ENCODE measurements at regions not wholly inside any gene's neighbourhood (a gene's known extent, or its start where the extent isn't known, plus 50 kb on each side); places are given as distances from the start of the nearest gene placed in this dataset.
"Not testable (repeated sequence)": the region's sequence is repeated elsewhere in the genome, so short reads cannot be mapped to it uniquely, and the experiment has no call there.

GRCh38 chr4:86496094-86497080 lies 97.7 kb upstream of the PTPN13 start:
- peaks cover 3% of the 10 kb centered on the region for H3K27me3 Mint-ChIP-seq
- H3K27ac Mint-ChIP-seq, result no peak overlapping the region
- no peak overlapping the region for H3K4me3 Mint-ChIP-seq
- H3K36me3 Mint-ChIP-seq, result peaks cover 2% of the 10 kb centered on the region
- H3K9me3 Mint-ChIP-seq, result no peaks in the 10 kb centered on the region
- H3K4me1 Mint-ChIP-seq, result no peaks in the 10 kb centered on the region

DNA sequence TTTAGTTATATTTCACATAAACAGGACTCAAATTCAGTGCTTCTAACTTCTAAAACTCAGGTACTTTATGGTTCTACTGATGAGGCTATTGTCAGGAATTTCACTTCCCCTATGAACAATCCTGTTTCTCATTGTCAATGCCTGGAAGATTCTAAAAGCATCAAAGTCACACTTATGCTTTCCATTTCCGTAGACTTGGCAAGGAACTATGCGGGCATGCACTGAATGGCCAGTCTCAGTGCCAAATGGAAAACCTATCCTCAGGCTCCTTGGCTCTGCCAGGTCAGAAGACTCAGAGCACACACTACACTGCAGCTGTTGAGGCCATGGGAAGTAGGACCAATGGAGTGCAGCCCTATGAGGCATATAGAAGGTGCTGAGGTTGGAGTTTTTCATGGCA lies 97.0 kb upstream of the PTPN13 start:
- peaks cover 2% of the 10 kb centered on the region for H3K36me3 Mint-ChIP-seq
- no peaks in the 10 kb centered on the region for H3K9me3 Mint-ChIP-seq
- no peak overlapping the region for H3K27ac Mint-ChIP-seq
- peaks cover 5% of the 10 kb centered on the region for H3K27me3 Mint-ChIP-seq
- H3K4me1 Mint-ChIP-seq, result no peaks in the 10 kb centered on the region
- H3K4me3 Mint-ChIP-seq, result no peak overlapping the region

GRCh38 chr4:86497980-86498862 lies 95.9 kb upstream of the PTPN13 start:
- H3K27me3 Mint-ChIP-seq, result peaks cover 5% of the 10 kb centered on the region
- no peak overlapping the region for H3K4me3 Mint-ChIP-seq
- no peaks in the 10 kb centered on the region for H3K9me3 Mint-ChIP-seq
- H3K4me1 Mint-ChIP-seq, result no peaks in the 10 kb centered on the region
- no peak overlapping the region for H3K27ac Mint-ChIP-seq
- H3K36me3 Mint-ChIP-seq, result peaks cover 2% of the 10 kb centered on the region

DNA sequence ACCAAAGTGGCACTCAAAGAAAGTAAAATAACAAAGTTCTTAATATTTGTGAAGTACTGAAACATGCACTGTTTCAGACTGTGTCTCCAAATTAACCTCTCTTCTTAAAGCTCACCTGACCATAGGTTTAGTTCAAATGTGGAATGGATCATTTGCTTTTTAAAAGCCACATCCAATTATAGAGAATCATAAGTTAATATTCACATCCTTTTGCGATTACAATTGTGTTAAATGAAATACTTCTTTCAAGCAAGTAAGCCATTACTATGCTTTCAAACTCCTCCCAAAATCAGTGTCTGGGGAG lies 95.3 kb upstream of the PTPN13 start:
- Mint-ChIP-seq H3K27ac (no peak overlapping the region), H3K4me1 (no peaks in the 10 kb centered on the region), H3K36me3 (peaks cover 2% of the 10 kb centered on the region), H3K9me3 (no peaks in the 10 kb centered on the region), H3K27me3 (peaks cover 5% of the 10 kb centered on the region), H3K4me3 (no peak overlapping the region)

GRCh38 chr4:86500527-86500926 lies 93.6 kb upstream of the PTPN13 start:
- peaks cover 8% of the 10 kb centered on the region for H3K27me3 Mint-ChIP-seq

DNA sequence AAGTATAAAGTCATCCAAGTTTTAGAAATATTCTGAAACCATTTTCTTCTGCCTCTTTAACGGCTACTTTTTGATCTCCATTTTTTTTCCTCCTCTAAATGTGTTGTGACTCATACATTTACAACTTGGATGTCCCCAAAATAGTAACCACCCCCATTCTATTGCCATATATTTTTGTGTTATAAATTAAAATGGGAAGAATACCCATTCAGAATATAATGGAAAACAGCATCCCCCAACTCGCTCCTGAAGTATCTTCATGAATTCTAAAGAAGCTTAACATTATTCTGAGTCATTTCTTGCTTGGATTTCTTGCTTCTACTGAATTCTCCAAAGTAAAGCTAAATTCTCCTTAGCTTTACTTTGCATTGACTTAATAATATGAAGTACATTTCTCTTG lies 92.0 kb upstream of the PTPN13 start:
- no peaks in the 10 kb centered on the region for H3K4me1 Mint-ChIP-seq
- H3K27me3 Mint-ChIP-seq, result peaks cover 8% of the 10 kb centered on the region
- peaks cover 2% of the 10 kb centered on the region for H3K36me3 Mint-ChIP-seq
- H3K4me3 Mint-ChIP-seq, result no peak overlapping the region
- H3K9me3 Mint-ChIP-seq, result no peaks in the 10 kb centered on the region
- H3K27ac Mint-ChIP-seq, result no peak overlapping the region

More at GRCh38 chr4:86500527-86500926, 93.6 kb upstream of the PTPN13 start:
- no peak overlapping the region for H3K27ac Mint-ChIP-seq
- no peaks in the 10 kb centered on the region for H3K9me3 Mint-ChIP-seq
- H3K36me3 Mint-ChIP-seq, result peaks cover 2% of the 10 kb centered on the region
- no peak overlapping the region for H3K4me3 Mint-ChIP-seq
- no peaks in the 10 kb centered on the region for H3K4me1 Mint-ChIP-seq

GRCh38 chr4:86506591-86506990 lies 87.5 kb upstream of the PTPN13 start:
- H3K4me3 Mint-ChIP-seq, result no peak overlapping the region
- H3K9me3 Mint-ChIP-seq, result no peaks in the 10 kb centered on the region
- peaks cover 6% of the 10 kb centered on the region for H3K27me3 Mint-ChIP-seq
- no peak overlapping the region for H3K27ac Mint-ChIP-seq
- H3K4me1 Mint-ChIP-seq, result no peaks in the 10 kb centered on the region
- H3K36me3 Mint-ChIP-seq, result no peaks in the 10 kb centered on the region

GRCh38 chr4:86508436-86508835 lies 85.7 kb upstream of the PTPN13 start:
- Mint-ChIP-seq H3K27me3 (peaks cover 5% of the 10 kb centered on the region), H3K36me3 (no peaks in the 10 kb centered on the region), H3K4me3 (no peak overlapping the region), H3K4me1 (no peaks in the 10 kb centered on the region), H3K9me3 (no peaks in the 10 kb centered on the region), H3K27ac (no peak overlapping the region)

GRCh38 chr4:86511590-86511989 lies 82.5 kb upstream of the PTPN13 start:
- Mint-ChIP-seq H3K9me3 (peaks cover 0 to 4% (median 2%) of the 10 kb centered on the region in 3 donors), H3K4me1 (no peaks in the 10 kb centered on the region), H3K36me3 (no peaks in the 10 kb centered on the region), H3K27ac (no peak overlapping the region), H3K27me3 (peaks cover 2% of the 10 kb centered on the region), H3K4me3 (no peak overlapping the region)

DNA sequence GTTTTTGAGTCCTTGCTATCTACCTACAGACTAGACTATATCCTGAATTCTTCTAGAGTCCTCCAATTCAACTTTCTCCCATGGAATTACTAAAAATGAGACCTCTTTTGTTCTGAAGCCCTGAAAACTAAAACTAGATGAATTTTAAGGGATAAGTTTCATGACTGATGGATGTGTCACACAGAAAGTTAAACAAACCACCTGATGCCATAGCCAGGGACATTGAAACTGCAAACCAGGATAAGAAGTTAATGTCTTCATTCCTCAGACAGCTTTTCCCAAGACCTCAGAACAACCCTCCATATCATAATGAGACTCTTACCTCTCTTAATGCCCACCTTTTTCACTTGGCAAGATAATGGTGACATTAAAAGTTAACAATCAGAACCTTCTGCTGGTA lies 81.5 kb upstream of the PTPN13 start:
- Mint-ChIP-seq H3K4me3 (no peak overlapping the region), H3K27me3 (peaks cover 2% of the 10 kb centered on the region), H3K9me3 (peaks cover 0 to 4% (median 2%) of the 10 kb centered on the region in 3 donors), H3K36me3 (no peaks in the 10 kb centered on the region), H3K4me1 (no peaks in the 10 kb centered on the region), H3K27ac (no peak overlapping the region)

DNA sequence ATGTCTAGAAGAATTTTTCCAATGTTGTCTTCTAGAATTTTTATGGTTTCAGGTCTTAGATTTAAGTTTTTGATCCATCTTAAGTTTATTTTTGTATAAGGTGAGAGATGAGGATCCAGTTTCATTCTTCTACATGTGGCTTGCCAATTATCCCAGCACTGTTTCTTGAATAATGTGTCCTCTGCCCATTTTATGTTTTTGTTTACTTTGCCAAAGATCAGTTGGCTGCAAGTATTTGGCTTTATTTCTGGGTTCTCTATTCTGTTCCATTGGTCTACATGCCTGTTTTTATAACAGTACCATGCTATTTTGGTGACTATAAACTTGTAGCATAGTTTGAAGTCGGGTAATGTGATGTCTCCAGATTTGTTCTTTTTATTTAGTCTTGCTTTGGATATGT lies 78.2 kb upstream of the PTPN13 start:
- not testable (repeated sequence) for H3K9me3 Mint-ChIP-seq, H3K36me3 Mint-ChIP-seq, H3K27ac Mint-ChIP-seq, H3K4me1 Mint-ChIP-seq, H3K4me3 Mint-ChIP-seq, H3K27me3 Mint-ChIP-seq

DNA sequence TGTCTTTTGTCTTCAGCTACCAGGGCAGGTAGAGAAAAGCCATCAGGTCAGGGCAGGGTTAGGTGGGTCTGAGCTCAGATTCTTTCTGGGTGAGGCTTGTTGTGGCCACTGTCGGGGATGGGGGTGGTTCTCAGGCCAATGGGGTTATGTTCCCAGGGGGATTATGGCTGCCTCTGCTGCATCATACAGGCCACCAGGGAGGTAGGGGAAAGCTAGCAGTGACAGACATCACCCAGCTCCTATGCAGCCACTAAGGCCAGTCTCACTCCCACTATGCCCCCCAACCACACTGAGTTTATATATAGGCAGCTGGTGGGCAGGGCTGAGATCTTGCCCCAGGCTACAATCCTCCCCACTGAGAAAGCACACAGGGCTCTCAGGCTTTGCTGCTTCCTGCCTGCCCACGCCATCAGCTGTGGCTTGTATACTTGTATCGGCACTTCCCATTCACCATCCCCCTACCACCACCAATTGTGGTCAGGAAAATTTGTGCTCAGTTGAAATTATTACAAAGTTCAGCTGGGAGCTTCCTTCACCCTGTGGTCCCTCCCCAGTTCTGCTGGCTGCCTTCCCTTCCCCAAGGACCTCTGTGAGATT lies 72.6 kb upstream of the PTPN13 start:
- no peaks in the 10 kb centered on the region for H3K4me1 Mint-ChIP-seq
- peak overlapping the region in 1 of 3 donors; percentile 14 for H3K27ac Mint-ChIP-seq
- H3K4me3 Mint-ChIP-seq, result no peak overlapping the region
- H3K9me3 Mint-ChIP-seq, result peaks cover 0 to 9% (median 3%) of the 10 kb centered on the region in 3 donors
- H3K27me3 Mint-ChIP-seq, result peaks cover 5% of the 10 kb centered on the region
- no peaks in the 10 kb centered on the region for H3K36me3 Mint-ChIP-seq

DNA sequence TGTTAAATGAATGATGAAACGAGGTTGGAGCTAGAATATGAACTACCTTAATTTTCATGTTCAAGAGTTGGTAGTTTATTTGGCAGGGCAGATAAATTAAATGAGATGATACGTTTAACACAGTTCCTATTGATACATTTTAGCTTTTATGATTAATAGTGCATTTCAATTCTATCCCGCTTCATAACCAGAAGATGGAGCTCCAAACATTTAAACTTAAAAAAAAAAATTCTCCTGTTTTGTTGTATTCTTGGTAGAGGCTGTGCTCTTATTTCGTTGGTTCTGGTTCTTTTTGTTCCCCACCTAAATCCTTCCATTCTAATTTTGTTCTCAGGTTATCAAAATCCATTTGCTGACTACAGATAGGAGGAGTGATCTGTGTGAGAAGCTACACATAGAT lies 71.8 kb upstream of the PTPN13 start:
- Mint-ChIP-seq H3K27ac (no peak overlapping the region), H3K9me3 (peaks cover 0 to 9% (median 4%) of the 10 kb centered on the region in 3 donors), H3K27me3 (peaks cover 5% of the 10 kb centered on the region), H3K4me1 (no peaks in the 10 kb centered on the region), H3K36me3 (no peaks in the 10 kb centered on the region), H3K4me3 (no peak overlapping the region)

DNA sequence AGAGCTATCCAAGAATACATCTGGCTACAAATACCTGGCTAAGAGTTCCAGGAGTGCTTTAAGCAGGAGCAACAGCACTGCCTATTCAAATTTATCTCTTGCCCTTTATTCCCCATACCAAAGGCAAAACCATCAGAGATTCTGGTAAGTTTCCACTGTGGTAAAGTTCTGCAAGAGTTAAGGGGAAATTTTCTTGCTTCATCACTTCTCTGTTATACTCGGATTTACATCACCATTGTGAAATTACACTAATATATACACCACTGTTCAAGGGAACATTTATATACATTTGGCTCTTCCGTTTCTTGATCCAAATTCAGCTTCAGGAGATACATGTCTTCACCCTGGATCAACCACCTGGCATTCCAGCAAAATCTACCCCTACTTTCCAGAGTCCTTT lies 70.8 kb upstream of the PTPN13 start:
- H3K4me3 Mint-ChIP-seq, result no peak overlapping the region
- peaks cover 8% of the 10 kb centered on the region for H3K27me3 Mint-ChIP-seq
- H3K27ac Mint-ChIP-seq, result no peak overlapping the region
- no peaks in the 10 kb centered on the region for H3K4me1 Mint-ChIP-seq
- peaks cover 0 to 9% (median 4%) of the 10 kb centered on the region in 3 donors for H3K9me3 Mint-ChIP-seq
- no peaks in the 10 kb centered on the region for H3K36me3 Mint-ChIP-seq

- H3K4me3 Mint-ChIP-seq, H3K36me3 Mint-ChIP-seq, H3K4me1 Mint-ChIP-seq, H3K27me3 Mint-ChIP-seq, H3K27ac Mint-ChIP-seq, H3K9me3 Mint-ChIP-seq: not testable (repeated sequence)
Observed at GRCh38 chr4:86527713-86528112, 66.4 kb upstream of the PTPN13 start.
